Lung (tissue), 11 donors: ENCODE measurements at regions not wholly inside any gene's neighbourhood (a gene's known extent, or its start where the extent isn't known, plus 50 kb on each side); places are given as distances from the start of the nearest gene placed in this dataset.
"Not testable (repeated sequence)": the region's sequence is repeated elsewhere in the genome, so short reads cannot be mapped to it uniquely, and the experiment has no call there.

Experiments
- ATAC-seq: fragments of 200-7000 bp; cut with Tn5 transposase; one replicate; pipeline ENCODE4 v1.9.1; 2020; ENCODE audit warnings: moderate number of reproducible peaks; ENCODE audit not compliant: insufficient read depth, low FRiP score
- DNase-seq, 3 donors: peaks; one replicate each; pipeline ENCODE4 v3.0.0-alpha.2; 2013 to 2017
- H3K27ac ChIP-seq, 2 donors: one replicate each; pipeline ENCODE4 v1.5.1; 2013; ENCODE audit warnings: mild to moderate bottlenecking in 2 of 2, moderate library complexity in 2 of 2, control low read depth in 1 of 2, inconsistent platforms in 1 of 2, low read depth in 1 of 2, low read length in 1 of 2
- H3K27me3 ChIP-seq, 3 donors: one replicate each; pipeline ENCODE4 v1.5.1; 2013; ENCODE audit warnings: low read length in 2 of 3; ENCODE audit not compliant: control insufficient read depth in 3 of 3, insufficient read depth in 3 of 3
- H3K36me3 ChIP-seq, 4 donors: one replicate each; pipeline ENCODE4 v1.5.1; 2013; ENCODE audit warnings: low read length in 4 of 4, mild to moderate bottlenecking in 1 of 4, moderate library complexity in 1 of 4; ENCODE audit not compliant: control insufficient read depth in 4 of 4, insufficient read depth in 4 of 4
- H3K4me1 ChIP-seq, 5 donors: one replicate each; pipeline ENCODE4 v1.5.1; 2013; ENCODE audit warnings: low read length in 5 of 5, mild to moderate bottlenecking in 2 of 5, moderate library complexity in 1 of 5; ENCODE audit not compliant: control insufficient read depth in 5 of 5, insufficient read depth in 5 of 5
- H3K4me3 ChIP-seq: one replicate; pipeline ENCODE4 v1.5.1; 2013; ENCODE audit warnings: mild to moderate bottlenecking, control low read depth, moderate library complexity
- H3K9ac ChIP-seq, 2 donors: one replicate each; pipeline ENCODE4 v1.5.1; 2013; ENCODE audit warnings: low read length in 2 of 2, control low read depth in 1 of 2; ENCODE audit not compliant: insufficient read depth in 1 of 2
- H3K9me3 ChIP-seq, 4 donors: one replicate each; pipeline ENCODE4 v1.5.1; 2013; ENCODE audit warnings: low read length in 3 of 4, mild to moderate bottlenecking in 1 of 4, moderate library complexity in 1 of 4; ENCODE audit not compliant: control insufficient read depth in 4 of 4, insufficient read depth in 3 of 4
- WGBS, 2 donors: extraction: QIAGEN DNeasy Blood & Tissue Kit; methylation state at CpG; one replicate each; pipeline ENCODE4 v1.1.7; 2013; 5-methylcytosine and 5-hydroxymethylcytosine counted together
- TF ChIP-seq, protein P1 (sequence below): IDR thresholded peaks from 2 replicates; pipeline ENCODE4 v1.5.1; 2012; ENCODE audit warnings: mild to moderate bottlenecking; ENCODE audit errors: control extremely low read depth, extremely low read depth
- donor health status: control.
- donor health status: control.
- donor health status: Bipolar disorder and iron deficiency.
- donor health status: healthy.
- donor health status: DM: yes; HTN: yes; CAD: no.

DNA sequence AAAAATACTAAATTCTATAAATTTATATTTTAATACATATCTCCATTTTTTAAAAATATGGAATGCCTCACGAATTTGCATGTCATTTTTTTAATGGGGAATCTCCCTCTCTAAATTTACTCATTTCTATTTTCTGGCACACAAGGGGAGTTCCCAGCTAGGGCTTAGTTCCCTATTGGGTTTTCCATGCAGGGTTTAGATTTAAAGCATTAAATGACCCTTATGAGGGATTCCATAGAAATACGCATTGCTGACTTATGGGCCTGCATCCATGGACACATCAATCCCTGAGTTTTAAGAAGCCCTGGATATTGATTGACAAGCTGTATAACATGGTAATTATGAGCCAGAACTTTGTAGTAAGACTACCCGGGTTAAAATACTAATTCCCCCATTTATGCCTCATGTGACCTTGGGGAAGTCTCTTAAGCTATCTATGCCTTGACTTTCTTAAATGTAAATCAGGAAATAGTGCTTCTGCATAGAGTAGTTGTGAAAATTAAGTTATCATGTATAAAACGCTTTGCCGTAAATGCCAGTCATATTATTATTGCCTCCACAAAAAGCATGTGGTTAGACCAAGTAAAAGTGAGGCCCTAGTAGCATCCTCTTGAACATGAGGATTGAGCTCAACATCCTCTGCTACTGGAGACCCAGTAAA, 78.8 kb upstream of the ANKRD1 start:
- H3K9ac ChIP-seq = no peak overlapping the region

DNA sequence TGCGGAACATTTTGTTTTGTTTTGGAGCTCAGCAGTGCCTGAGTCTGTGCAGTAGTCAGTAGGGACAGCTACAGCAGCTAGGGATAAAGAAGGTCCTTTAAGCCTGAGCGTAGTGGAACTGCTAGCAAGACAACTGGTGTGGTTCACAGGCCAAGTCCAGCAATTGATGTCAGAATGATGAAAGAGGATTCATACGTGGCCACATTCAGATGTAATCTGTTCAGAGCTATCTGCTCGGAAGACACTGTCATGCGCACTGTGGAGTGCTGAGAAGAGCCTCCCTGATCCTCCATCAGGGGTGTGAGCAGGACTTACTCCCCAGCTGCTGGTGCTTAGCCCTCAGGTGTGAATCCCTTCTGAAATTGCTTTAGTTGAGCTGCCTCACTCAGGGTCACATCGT, 79.6 kb upstream of the ANKRD1 start:
- no peaks in the 10 kb centered on the region for H3K36me3 ChIP-seq
- no peaks in the 10 kb centered on the region for H3K9me3 ChIP-seq
- H3K27ac ChIP-seq = no peak overlapping the region
- no peak overlapping the region for H3K9ac ChIP-seq
- TF ChIP-seq, protein P1, sequence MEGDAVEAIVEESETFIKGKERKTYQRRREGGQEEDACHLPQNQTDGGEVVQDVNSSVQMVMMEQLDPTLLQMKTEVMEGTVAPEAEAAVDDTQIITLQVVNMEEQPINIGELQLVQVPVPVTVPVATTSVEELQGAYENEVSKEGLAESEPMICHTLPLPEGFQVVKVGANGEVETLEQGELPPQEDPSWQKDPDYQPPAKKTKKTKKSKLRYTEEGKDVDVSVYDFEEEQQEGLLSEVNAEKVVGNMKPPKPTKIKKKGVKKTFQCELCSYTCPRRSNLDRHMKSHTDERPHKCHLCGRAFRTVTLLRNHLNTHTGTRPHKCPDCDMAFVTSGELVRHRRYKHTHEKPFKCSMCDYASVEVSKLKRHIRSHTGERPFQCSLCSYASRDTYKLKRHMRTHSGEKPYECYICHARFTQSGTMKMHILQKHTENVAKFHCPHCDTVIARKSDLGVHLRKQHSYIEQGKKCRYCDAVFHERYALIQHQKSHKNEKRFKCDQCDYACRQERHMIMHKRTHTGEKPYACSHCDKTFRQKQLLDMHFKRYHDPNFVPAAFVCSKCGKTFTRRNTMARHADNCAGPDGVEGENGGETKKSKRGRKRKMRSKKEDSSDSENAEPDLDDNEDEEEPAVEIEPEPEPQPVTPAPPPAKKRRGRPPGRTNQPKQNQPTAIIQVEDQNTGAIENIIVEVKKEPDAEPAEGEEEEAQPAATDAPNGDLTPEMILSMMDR = no peak
- H3K4me1 ChIP-seq = no peaks in the 10 kb centered on the region
- H3K27me3 ChIP-seq = no peaks in the 10 kb centered on the region
- ATAC-seq (no peak), DNase-seq (no peak)
- 91 to 93% methylated on average over 6 of the region's 6 CpGs for WGBS, 2 donors
- no peak overlapping the region for H3K4me3 ChIP-seq

More for the DNA sequence above, 78.8 kb upstream of the ANKRD1 start:
- no peaks in the 10 kb centered on the region for H3K27me3 ChIP-seq
- no peak for DNase-seq
- H3K4me3 ChIP-seq = no peak overlapping the region
- no peak overlapping the region for H3K27ac ChIP-seq
- no peaks in the 10 kb centered on the region for H3K9me3 ChIP-seq
- TF ChIP-seq, protein P1 = no peak
- 90% methylated on average over 5 of the region's 5 CpGs for WGBS, 2 donors
- H3K4me1 ChIP-seq = no peaks in the 10 kb centered on the region
- no peaks in the 10 kb centered on the region for H3K36me3 ChIP-seq
- no peak for ATAC-seq

DNA sequence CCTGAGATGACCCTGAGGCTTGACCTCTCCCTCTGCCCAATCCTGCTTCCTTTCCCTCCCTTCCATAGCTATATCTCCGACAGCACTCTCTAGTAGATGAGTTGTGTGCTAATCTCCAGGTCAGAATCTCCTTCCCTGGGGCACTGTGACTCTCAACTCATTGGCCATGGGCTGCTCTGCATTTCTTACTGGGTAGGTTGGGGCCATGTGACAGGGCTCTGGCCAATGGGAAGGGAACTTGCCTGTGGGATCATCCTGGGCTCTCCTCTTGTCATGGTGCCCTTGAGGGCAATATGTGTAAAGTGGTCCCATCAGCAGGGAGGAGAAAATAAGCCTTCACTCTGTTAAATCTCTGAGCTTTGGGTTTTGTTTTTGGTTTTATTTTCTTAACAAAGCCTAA, 80.1 kb upstream of the ANKRD1 start:
- no peak for ATAC-seq
- no peak for DNase-seq
- Histone ChIP-seq H3K9me3 (no peaks in the 10 kb centered on the region), H3K27ac (no peak overlapping the region), H3K9ac (no peak overlapping the region), H3K4me3 (no peak overlapping the region), H3K27me3 (no peaks in the 10 kb centered on the region), H3K4me1 (no peaks in the 10 kb centered on the region), H3K36me3 (no peaks in the 10 kb centered on the region)
- 93 to 95% methylated on average over 1 of the region's 1 CpG for WGBS, 2 donors
- TF ChIP-seq, protein P1 = no peak

DNA sequence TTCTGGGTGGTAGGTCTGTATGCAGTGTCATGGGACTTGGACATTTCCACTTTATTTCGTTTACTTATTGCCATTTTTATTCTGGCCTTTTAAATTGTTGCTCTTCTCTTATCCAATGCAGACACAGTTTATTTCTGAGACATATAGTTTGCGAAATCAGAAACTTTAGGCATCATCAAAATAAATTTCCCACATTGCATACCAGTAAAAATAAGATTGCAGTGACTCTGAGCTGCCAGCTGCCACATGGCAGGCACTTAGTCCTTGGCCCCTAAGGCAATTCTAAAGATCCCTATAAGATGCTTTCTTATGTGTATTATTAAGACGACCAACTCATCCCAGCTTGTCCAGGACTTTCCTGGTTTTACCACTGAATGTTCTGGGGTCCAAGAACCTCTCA, 81.8 kb upstream of the ANKRD1 start:
- WGBS, 2 donors = 83 to 84% methylated on average over 3 of the region's 3 CpGs
- no peak overlapping the region for H3K27ac ChIP-seq
- TF ChIP-seq, protein P1 = no peak
- peaks cover 0 to 5% (median 0%) of the 10 kb centered on the region in 5 donors for H3K4me1 ChIP-seq
- H3K36me3 ChIP-seq = no peaks in the 10 kb centered on the region
- no peak for ATAC-seq
- no peaks in the 10 kb centered on the region for H3K9me3 ChIP-seq
- no peaks in the 10 kb centered on the region for H3K27me3 ChIP-seq
- no peak for DNase-seq
- H3K4me3 ChIP-seq = no peak overlapping the region
- no peak overlapping the region for H3K9ac ChIP-seq

DNA sequence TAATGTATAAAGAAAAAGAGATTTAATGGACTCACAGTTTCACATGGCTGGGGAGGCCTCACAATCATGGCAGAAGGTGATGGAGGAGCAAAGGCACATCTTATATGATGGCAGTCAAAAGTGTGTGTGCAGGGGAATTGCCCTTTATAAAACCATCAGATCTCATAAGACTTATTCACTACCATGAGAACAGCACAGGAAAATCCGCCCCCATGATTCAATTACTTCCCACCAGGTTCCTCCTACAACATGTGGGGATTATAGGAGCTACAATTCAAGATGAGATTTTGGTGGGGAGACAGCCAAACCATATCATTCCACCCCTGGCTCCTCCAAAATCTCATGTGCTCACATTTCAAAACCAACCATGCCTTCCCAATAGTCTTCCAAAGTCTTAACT, 82.5 kb upstream of the ANKRD1 start:
- H3K4me3 ChIP-seq, H3K9ac ChIP-seq, DNase-seq, H3K27ac ChIP-seq, H3K36me3 ChIP-seq, H3K27me3 ChIP-seq, ATAC-seq, H3K4me1 ChIP-seq, H3K9me3 ChIP-seq: not testable (repeated sequence)
- 90 to 97% methylated on average over 1 of the region's 1 CpG for WGBS, 2 donors

DNA sequence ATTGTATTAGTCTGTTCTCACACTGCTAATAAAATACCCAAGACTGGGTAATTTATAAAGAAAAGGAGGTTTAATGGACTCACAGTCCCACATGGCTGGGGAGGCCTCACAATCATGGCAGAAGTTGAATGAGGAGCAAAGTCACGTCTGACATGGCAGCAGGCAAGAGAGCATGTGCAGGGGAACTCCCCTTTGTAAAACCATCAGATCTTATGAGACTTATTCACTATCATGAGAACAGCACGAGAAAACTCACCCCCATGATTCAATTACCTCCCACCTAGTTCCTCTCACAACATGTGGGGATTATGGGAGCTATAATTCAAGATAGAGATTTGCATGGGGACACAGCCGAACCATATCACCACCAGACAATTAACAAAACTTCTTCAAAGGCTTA, 84.4 kb upstream of the ANKRD1 start:
- not testable (repeated sequence) for ATAC-seq, DNase-seq, H3K4me3 ChIP-seq, H3K4me1 ChIP-seq, H3K27me3 ChIP-seq, H3K9ac ChIP-seq, H3K9me3 ChIP-seq, H3K36me3 ChIP-seq, H3K27ac ChIP-seq
- WGBS, 2 donors = 83 to 91% methylated on average over 3 of the region's 3 CpGs
